Calu3 (cell line): ENCODE measurements at regions not wholly inside any gene's neighbourhood (a gene's known extent, or its start where the extent isn't known, plus 50 kb on each side); places are given as distances from the start of the nearest gene placed in this dataset.

Source experiments
- BruUV-seq: library from RNA; stranded (reverse); fragments of 400-500 nt; replicated peaks from 2 replicates; lab custom pipeline; 2021; lab: Mats Ljungman, UMichigan
- CTCF ChIA-PET: fragments of 300-600 bp; sonication (Branson Sonifier 250); formaldehyde crosslinking; loops from one replicate; lab custom pipeline; 2022; ENCODE audit warnings: antibody characterized with exemption; lab: Charles Lee
- DNase-seq: peaks from one replicate; pipeline ENCODE4 v3.0.0; 2022
- H3K27ac Mint-ChIP-seq: one replicate; pipeline ENCODE4 v1.8.0; 2022; ENCODE audit warnings: mixed read lengths; ENCODE audit not compliant: unreplicated experiment
- H3K27me3 Mint-ChIP-seq: one replicate; pipeline ENCODE4 v1.8.0; 2022; ENCODE audit warnings: mixed read lengths; ENCODE audit not compliant: unreplicated experiment
- H3K36me3 Mint-ChIP-seq: one replicate; pipeline ENCODE4 v1.8.0; 2022; ENCODE audit warnings: mild to moderate bottlenecking, moderate library complexity, mixed read lengths; ENCODE audit not compliant: insufficient read depth, unreplicated experiment
- H3K4me1 Mint-ChIP-seq: one replicate; pipeline ENCODE4 v1.8.0; 2022; ENCODE audit warnings: mild to moderate bottlenecking, low read depth, mixed read lengths; ENCODE audit not compliant: unreplicated experiment
- H3K4me3 Mint-ChIP-seq: one replicate; pipeline ENCODE4 v1.8.0; 2022; ENCODE audit warnings: mild to moderate bottlenecking, low read depth, moderate library complexity, mixed read lengths; ENCODE audit not compliant: unreplicated experiment
- H3K9me3 Mint-ChIP-seq: one replicate; pipeline ENCODE4 v1.8.0; 2022; ENCODE audit warnings: low read depth, mixed read lengths; ENCODE audit not compliant: unreplicated experiment
- intact Hi-C: fragments of 100-400 bp; cut with micrococcal nuclease; formaldehyde crosslinking; loops from one replicate; pipeline ENCODE4 v1.10.0; 2022; ENCODE audit not compliant: unreplicated experiment
- TF ChIP-seq, protein P1 (sequence below): fragments of 200-600 bp; IDR thresholded peaks from one replicate; pipeline ENCODE4 v1.8.0; 2022; ENCODE audit warnings: antibody characterized with exemption; ENCODE audit not compliant: unreplicated experiment

DNA sequence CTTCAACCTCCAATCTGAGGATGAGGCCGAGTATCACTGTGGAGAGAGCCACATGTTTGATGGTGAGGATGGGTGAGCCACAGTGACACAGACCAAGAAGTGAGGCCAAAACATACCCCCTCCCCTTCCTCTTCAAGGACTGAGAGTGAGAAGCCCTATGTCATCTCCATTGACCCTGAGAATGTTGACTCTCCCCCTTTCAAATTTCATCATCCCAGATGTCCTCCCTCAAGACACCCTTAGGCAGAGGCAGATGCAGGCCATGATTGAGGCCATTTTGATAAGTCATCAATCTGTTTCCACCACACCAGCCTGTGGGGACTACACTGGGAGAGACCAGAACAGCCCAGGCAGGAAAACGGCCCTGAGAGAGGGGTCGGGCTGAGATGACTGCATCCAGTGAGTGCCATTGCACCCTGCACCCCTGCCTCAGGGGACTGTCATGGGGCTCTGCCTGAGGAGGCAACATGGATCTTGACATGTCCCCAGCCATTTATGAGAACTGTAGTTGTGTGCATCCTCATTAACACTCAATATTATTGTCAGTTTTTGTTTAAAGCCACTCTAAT is 84.2 kb upstream of the IGLL5 start:
- H3K4me3 Mint-ChIP-seq = no peak overlapping the region
- no peaks in the 10 kb centered on the region for H3K4me1 Mint-ChIP-seq
- no peak overlapping the region for H3K27ac Mint-ChIP-seq
- H3K36me3 Mint-ChIP-seq = no peaks in the 10 kb centered on the region
- peaks cover 86% of the 10 kb centered on the region for H3K27me3 Mint-ChIP-seq
- BruUV-seq = no TSS peak
- H3K9me3 Mint-ChIP-seq = no peaks in the 10 kb centered on the region
- intact Hi-C loops = loop anchor here (10.0 kb wide), 1 partner anchor 71 kb away; no protein-coding TSS in a partner anchor
- TF ChIP-seq, protein P1, sequence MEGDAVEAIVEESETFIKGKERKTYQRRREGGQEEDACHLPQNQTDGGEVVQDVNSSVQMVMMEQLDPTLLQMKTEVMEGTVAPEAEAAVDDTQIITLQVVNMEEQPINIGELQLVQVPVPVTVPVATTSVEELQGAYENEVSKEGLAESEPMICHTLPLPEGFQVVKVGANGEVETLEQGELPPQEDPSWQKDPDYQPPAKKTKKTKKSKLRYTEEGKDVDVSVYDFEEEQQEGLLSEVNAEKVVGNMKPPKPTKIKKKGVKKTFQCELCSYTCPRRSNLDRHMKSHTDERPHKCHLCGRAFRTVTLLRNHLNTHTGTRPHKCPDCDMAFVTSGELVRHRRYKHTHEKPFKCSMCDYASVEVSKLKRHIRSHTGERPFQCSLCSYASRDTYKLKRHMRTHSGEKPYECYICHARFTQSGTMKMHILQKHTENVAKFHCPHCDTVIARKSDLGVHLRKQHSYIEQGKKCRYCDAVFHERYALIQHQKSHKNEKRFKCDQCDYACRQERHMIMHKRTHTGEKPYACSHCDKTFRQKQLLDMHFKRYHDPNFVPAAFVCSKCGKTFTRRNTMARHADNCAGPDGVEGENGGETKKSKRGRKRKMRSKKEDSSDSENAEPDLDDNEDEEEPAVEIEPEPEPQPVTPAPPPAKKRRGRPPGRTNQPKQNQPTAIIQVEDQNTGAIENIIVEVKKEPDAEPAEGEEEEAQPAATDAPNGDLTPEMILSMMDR = no peak
- no peak for DNase-seq
- CTCF ChIA-PET = no interaction called here

DNA sequence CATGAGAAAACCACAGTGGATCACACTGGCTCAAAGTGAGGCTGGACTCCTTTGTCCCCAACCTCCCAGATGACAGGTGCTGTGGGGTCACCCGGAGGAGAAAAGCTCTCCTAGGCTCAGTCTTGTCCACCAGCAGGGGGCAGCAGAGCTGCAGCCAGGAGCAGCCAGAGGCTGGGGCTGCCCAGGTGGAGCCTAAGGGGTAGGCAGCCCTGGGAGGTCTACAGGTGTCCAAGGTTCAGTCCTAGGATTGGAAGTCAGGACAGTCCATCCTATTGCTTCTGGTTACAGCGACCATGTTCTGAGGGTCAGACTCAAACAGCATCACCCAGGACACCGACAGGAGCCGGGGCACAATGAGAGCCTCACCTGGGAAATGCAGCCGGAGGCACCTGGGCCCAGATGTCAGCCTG is 77.6 kb upstream of the IGLL5 start:
- BruUV-seq = no TSS peak
- Mint-ChIP-seq H3K4me3 (no peak overlapping the region), H3K36me3 (no peaks in the 10 kb centered on the region), H3K27ac (no peak overlapping the region), H3K4me1 (no peaks in the 10 kb centered on the region), H3K9me3 (no peaks in the 10 kb centered on the region), H3K27me3 (peaks cover 73% of the 10 kb centered on the region)
- TF ChIP-seq, protein P1 = no peak
- CTCF ChIA-PET = interaction anchor here (0.5 to 1.6 kb wide), 8 partner anchors 31 to 321 kb away, joined by 3 to 15 read pairs (median 4); no protein-coding TSS in a partner anchor
- peak; percentile 56 for DNase-seq
- intact Hi-C loops = no loop called here

DNA sequence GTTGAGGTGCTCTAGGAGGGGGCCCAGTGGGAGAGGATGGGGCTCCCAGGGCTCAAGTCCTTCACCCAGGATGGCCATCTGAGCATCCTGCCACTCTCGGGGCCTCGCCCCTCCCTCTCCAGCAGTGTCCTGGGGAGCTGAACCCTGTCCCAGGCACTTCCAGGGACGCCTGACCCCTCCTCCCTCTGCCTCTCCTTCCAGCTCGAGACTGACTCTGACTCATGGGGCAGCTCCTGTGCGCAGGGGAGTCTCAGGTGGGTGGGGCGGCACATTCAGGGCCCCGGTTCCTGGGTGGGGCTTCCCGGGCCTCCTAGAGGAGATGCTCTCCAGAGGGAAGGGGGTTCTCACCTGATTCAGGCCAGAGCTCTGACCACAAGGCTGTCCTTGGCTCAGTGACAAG is 77.1 kb upstream of the IGLL5 start:
- Mint-ChIP-seq H3K9me3 (no peaks in the 10 kb centered on the region), H3K27ac (no peak overlapping the region), H3K27me3 (peaks cover 78% of the 10 kb centered on the region), H3K4me1 (no peaks in the 10 kb centered on the region), H3K36me3 (no peaks in the 10 kb centered on the region), H3K4me3 (no peak overlapping the region)
- CTCF ChIA-PET = interaction anchor here (0.5 to 1.6 kb wide), 8 partner anchors 31 to 322 kb away, joined by 3 to 15 read pairs (median 4); no protein-coding TSS in a partner anchor
- BruUV-seq = no TSS peak
- intact Hi-C loops = no loop called here
- peak; percentile 15 for DNase-seq
- TF ChIP-seq, protein P1 = no peak

DNA sequence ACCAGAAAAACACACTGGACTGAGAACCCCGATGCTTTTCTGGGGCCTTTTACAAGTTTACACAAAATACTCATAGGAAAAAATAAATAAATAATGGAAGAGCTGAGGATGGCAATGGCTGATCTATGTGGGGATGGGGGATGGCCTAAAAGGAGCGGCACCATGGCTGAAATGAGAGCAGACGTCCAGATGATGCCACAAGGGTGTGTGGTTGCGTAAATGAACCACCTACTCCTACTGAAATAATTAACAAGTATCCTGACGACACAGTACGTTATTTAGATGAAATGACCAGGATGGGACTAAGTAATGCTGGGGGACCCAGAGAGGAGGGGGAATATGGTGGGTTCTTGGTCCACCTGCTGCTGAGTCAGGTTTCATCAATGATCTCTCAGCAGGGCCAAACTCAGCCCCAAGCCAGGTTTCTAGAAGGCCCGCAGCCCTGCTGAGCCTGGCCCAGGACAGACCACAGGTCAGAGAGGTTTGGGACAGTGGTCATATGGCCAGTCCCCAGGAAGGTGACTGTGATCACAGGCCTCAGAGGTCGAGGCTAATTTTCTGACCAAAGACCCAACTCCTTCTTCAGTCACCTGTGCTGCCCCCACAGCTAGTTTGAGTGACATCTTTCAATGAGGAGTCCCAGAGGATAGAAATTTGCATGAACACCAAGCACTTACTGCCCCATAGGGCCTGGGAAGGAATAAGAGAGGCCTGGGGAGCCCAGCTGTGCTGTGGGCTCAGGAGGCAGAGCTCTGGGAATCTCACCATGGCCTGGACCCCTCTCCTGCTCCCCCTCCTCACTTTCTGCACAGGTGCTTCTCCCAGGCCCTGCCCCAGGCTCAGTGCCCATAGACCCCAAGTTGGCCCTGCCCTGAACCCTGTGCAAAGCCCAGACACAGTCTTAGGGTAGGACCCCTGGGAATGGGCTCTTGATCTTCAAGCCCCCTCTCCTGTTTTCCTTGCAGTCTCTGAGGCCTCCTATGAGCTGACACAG is 76.3 kb upstream of the IGLL5 start:
- H3K27me3 Mint-ChIP-seq = peaks cover 83% of the 10 kb centered on the region
- no peak for DNase-seq
- BruUV-seq = no TSS peak

More for the DNA sequence above, 76.3 kb upstream of the IGLL5 start:
- Mint-ChIP-seq H3K27ac (no peak overlapping the region), H3K4me3 (no peak overlapping the region), H3K36me3 (no peaks in the 10 kb centered on the region), H3K4me1 (no peaks in the 10 kb centered on the region), H3K9me3 (no peaks in the 10 kb centered on the region)
- CTCF ChIA-PET = interaction anchor here (1.0 to 1.6 kb wide), 2 partner anchors 18 to 73 kb away, joined by 3 to 15 read pairs; no protein-coding TSS in a partner anchor
- intact Hi-C loops = no loop called here
- TF ChIP-seq, protein P1 = no peak
